ENCODE measurements at regions not wholly inside any gene's neighbourhood (a gene's known extent, or its start where the extent isn't known, plus 50 kb on each side); places are given as distances from the start of the nearest gene placed in this dataset.

- DNase-seq (ENCODE audit: low read depth) = no peak
- H3K4me3 ChIP-seq (ENCODE audit: low read depth, low read length) = no peak overlapping the region
- no peak for TF ChIP-seq CTCF (IDR thresholded peaks at IDR 0.05; ENCODE audit: insufficient read depth, low read depth, low read length)
- H3K36me3 ChIP-seq (ENCODE audit: control insufficient read depth, insufficient read depth, low read length) = no peaks in the 10 kb centered on the region
- POLR2A ChIA-PET = no interaction called here
- no peaks in the 10 kb centered on the region for H3K27me3 ChIP-seq (ENCODE audit: control insufficient read depth, insufficient read depth, low read length)
- CTCF ChIA-PET = interaction anchor here (0.5 to 1.4 kb wide), 2 partner anchors 15 to 16 kb away, joined by 3 to 4 read pairs; no protein-coding TSS in a partner anchor
These were observed 185.4 kb upstream of the OSR1 start for GRCh38 chr2:19543663-19544383.

- ChIA-PET POLR2A (no interaction called here), CTCF (interaction anchor here (1.4 to 1.5 kb wide), 2 partner anchors 10 to 15 kb away, joined by 4 read pairs; no protein-coding TSS in a partner anchor)
- Histone ChIP-seq H3K36me3 (ENCODE audit: control insufficient read depth, insufficient read depth, low read length) (no peaks in the 10 kb centered on the region), H3K4me3 (ENCODE audit: low read depth, low read length) (no peak overlapping the region), H3K27me3 (ENCODE audit: control insufficient read depth, insufficient read depth, low read length) (no peaks in the 10 kb centered on the region)
- no peak for DNase-seq (ENCODE audit: low read depth)
- TF ChIP-seq CTCF (IDR thresholded peaks at IDR 0.05; ENCODE audit: insufficient read depth, low read depth, low read length) = no peak
These were observed 184.6 kb upstream of the OSR1 start for GRCh38 chr2:19542796-19543662.

- no peak for DNase-seq (ENCODE audit: low read depth)
- Histone ChIP-seq H3K4me3 (ENCODE audit: low read depth, low read length) (no peak overlapping the region), H3K36me3 (ENCODE audit: control insufficient read depth, insufficient read depth, low read length) (no peaks in the 10 kb centered on the region), H3K27me3 (ENCODE audit: control insufficient read depth, insufficient read depth, low read length) (no peaks in the 10 kb centered on the region)
- POLR2A ChIA-PET = no interaction called here
- CTCF ChIA-PET = interaction anchor here (1.3 to 1.5 kb wide), 2 partner anchors 9 to 11 kb away, joined by 3 to 4 read pairs; no protein-coding TSS in a partner anchor
- no peak for TF ChIP-seq CTCF (IDR thresholded peaks at IDR 0.05; ENCODE audit: insufficient read depth, low read depth, low read length)
These were observed 183.5 kb upstream of the OSR1 start for GRCh38 chr2:19541884-19542283.

- H3K4me3 ChIP-seq (ENCODE audit: low read depth, low read length) = no peak overlapping the region
- ChIA-PET CTCF (interaction anchor here (0.6 to 1.3 kb wide), 2 partner anchors 10 to 28 kb away, joined by 3 read pairs; no protein-coding TSS in a partner anchor), POLR2A (no interaction called here)
- no peak for TF ChIP-seq CTCF (IDR thresholded peaks at IDR 0.05; ENCODE audit: insufficient read depth, low read depth, low read length)
- no peaks in the 10 kb centered on the region for H3K36me3 ChIP-seq (ENCODE audit: control insufficient read depth, insufficient read depth, low read length)
- peak; percentile 86 for DNase-seq (ENCODE audit: low read depth)
- no peaks in the 10 kb centered on the region for H3K27me3 ChIP-seq (ENCODE audit: control insufficient read depth, insufficient read depth, low read length)
These were observed 182.5 kb upstream of the OSR1 start for GRCh38 chr2:19540739-19541525.
